ENCODE measurements at regions not wholly inside any gene's neighbourhood (a gene's known extent, or its start where the extent isn't known, plus 50 kb on each side); places are given as distances from the start of the nearest gene placed in this dataset.
"Not testable (repeated sequence)": the region's sequence is repeated elsewhere in the genome, so short reads cannot be mapped to it uniquely, and the experiment has no call there.

DNA sequence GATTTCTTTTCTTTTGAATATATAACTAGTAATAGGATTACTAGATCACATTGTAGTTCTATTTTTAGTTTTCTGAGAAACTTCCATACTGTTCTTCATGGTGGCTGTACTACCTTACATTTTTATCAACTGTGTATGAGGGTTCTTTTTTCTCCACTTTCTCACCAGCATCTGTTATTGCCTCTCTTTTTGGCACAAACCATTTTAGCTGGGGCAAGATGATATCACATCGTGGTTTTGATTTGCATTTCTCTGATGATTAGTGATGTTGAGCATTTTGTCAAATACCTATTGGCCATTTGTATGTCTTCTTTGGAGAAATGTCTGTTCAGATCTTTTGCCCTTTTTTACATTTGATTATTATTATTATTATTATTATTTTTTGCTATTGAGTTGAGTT, 86.1 kb upstream of the TCF21 start:
- ATAC-seq, result no peak

DNA sequence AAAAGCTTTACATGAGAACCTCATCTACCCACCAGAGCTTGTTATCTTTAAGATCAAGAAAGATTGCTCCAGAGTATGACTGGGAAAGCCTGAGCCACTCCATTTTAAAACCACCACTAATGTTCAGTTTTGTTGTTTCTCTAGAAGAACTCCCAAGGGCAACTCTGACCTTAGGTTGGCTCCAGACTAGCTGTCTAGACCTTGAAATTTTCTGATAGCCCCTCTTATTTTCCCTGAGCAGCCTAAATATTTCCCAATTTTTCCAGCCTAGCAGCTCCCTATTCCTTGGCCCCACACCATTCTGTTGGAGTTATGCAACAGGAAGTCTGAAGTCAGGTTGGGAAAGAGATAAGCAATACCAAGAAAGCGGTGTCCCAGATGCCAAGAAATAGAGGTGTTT, 84.6 kb upstream of the TCF21 start:
- no peak for ATAC-seq

DNA sequence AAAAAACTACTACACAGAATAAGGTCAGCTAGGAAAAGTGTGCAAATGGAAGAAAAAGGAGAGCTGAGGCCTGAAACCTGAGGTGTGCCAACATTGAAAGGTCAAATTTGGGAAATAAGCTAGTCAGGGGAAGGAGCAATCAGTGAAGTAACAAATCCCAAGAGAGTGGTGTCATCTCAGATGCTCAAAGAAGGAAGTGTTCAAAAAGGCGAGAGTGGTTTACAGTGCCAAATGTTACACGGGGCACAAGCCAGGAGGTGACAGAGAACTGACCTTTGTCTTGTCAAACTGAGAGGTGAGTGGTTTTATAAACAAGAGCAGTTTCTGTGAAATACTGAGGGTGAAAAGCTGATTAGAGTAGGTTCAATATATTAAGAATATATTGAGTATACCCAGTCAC, 83.0 kb upstream of the TCF21 start:
- ATAC-seq, result no peak

DNA sequence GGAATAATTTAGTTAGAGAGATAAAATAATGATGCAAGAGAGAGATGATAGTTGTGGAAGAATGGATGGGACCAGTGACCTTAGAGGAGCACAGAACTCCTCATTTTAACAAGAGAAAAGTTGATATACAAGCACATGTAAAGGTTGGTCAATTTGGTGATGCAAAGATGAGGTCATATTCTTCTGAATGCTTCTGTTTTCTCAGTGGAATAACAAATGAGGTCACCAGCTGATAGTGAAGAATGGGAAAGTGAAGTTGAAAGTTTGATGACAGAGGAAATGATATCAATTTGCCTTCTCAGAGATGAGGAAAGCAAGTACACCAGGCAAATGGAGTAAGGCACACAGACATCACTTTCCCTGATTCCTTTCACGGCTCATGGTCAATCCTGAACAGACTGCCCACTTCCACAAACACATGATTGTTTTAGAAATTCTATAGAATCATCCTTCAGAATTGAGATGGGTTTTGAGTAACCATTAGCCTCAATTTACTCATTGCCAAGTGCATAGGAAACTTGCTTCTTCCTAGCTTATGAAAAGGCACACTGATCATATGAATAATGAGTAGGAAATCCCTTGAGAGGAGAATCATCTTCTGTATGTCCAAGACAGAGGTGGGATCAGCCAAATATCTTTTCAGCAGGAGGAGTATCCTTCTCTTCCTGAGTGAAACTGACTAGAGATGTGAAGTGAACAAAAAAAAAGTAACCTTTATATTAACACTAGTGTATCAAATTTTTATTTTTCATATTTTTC, 82.4 kb upstream of the TCF21 start:
- ATAC-seq, result no peak

DNA sequence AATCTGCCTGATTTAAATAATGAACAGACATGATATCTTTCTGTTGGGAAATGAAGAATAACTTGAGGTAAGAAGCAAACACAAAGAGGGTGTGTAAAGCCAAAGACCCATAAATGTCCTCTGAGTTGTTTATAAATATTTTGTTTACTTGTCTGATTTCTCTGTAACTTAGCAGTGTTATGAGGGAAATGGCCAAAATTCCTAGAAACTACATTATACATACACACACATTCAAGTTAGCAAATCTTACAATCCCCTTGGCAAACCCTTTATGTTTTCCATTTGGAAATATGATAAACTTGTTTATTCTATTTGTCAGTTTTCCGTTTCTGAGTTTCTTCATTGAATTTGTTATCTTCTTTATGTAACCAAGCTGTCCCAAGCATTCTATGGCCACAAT, 81.4 kb upstream of the TCF21 start:
- no peak for ATAC-seq

DNA sequence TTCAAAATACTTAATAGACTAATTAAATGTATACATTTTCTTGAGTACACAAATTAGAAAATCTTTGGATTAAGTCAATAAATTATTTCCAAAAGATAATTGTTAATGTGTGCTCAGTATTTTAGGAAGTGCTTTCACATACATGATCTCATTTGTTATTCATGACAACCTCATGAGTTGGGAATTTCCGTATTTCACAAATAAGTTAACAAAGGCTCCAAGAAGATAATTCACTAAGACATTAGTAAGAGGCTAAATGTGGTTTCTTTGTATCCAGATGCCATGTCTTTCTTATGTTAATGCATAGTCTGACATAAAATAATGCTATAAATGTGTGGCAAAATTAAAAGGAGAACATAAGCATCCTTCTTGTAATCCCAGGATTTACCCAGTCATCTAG, 79.5 kb upstream of the TCF21 start:
- ATAC-seq, result no peak

DNA sequence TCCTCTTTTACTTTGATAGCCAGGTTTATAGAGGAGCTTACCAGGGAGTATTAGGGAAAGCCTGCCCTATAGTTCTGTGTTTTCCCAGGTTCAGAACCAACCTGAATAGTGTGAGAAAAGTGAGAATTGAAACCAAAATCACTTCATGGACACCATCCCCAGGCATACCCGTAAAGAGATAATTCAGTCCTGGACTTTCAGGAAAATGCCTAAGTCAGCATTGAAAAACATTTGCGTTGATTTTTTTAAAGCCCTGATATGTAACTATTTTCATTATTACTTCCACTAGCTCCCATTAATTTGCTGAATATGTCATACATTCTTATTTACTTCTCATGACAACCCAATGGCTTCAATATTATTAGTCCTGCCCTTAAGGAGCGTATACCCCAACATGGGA, 77.4 kb upstream of the TCF21 start:
- ATAC-seq, result no peak

DNA sequence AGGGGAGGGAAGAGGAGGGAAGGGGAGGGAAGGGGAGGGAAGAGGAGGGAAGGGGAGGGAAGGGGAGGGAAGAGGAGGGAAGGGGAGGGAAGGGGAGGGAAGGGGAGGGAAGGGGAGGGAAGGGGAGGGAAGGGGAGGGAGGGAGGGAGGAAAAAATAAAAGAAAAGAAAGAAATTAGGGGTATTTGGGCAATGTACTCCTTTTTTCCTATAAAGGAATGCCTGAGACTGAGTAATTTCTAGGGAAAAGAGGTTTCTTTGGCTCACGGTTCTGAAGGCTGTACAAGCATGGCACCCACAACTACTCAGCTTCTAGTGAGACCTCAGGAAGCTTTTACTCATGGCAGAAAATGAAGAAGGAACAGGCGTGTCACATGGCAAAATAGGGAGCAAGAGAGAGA, 76.5 kb upstream of the TCF21 start:
- not testable (repeated sequence) for ATAC-seq

DNA sequence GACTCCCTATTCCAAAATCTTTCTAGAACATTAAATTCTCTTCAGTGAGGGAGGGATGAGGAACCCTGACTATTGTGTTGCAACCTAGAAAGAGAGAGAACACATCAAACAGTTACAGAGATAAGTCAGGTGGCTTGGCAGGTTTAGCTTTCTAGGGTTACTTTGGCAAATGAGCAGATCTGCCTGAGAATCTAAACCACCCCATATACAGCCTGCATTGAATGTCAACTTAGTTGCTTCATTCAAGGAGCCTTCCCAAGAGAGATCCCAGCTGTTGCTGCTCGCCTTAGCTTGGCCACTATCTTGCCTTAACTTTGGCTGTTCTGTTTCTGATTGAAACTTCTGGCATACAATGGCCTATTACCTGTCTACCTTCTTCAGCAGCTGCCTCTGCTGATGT, 74.7 kb upstream of the TCF21 start:
- ATAC-seq, result no peak

DNA sequence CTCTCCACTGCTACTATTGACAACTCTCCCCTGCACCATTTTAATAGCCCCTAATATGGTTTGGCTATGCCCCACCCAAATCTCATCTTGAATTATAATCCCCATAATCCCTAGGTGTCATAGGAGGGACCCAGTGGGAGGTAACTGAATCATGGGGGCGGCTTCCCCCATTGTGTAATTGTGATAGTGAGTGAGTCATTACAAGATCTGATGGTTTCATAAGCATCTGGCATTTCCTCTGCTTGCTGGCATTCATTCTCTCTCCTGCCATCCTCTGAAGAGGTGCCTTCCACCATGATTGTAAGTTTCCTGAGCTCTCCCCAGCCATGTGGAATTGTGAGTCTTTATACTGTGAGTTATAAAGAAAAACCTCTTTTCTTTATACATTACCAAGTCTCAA, 74.1 kb upstream of the TCF21 start:
- no peak for ATAC-seq

DNA sequence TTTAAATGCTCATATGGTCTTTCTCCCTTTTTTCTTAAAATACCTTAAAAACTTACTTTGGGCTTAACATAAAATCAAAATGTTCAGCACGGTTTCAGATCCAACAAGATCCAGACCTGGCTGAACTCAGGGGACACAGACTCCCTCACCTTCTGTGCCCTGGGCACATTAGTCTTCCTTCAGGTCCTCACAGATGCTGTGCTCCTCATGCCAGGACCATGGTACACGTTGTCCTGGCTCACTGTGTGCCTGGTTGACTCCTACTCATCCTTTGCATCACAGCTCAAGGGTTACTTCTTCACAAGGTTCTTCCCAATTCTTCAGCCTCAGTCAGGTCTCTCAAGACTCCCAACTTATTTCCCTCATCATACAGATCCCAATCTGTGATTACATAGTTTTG, 73.6 kb upstream of the TCF21 start:
- ATAC-seq, result no peak

DNA sequence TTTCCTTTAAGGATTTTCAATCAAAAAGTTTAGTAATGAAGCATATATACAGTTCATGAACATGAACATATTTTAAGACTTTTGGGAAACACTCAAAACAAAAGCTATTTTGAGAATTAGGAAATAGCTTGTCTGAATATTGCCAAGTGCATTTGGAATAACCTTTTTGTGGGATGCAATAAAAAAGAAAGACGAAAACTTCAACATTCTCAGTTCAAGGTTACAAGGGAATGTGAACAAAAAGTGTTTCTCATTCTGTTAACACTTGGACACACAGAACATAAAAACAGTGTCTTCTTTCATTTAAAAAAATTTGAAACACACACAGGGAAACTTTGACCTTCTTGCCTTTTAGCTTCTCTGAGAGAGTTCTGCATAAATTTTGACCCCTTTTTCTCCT, 72.7 kb upstream of the TCF21 start:
- ATAC-seq, result no peak

DNA sequence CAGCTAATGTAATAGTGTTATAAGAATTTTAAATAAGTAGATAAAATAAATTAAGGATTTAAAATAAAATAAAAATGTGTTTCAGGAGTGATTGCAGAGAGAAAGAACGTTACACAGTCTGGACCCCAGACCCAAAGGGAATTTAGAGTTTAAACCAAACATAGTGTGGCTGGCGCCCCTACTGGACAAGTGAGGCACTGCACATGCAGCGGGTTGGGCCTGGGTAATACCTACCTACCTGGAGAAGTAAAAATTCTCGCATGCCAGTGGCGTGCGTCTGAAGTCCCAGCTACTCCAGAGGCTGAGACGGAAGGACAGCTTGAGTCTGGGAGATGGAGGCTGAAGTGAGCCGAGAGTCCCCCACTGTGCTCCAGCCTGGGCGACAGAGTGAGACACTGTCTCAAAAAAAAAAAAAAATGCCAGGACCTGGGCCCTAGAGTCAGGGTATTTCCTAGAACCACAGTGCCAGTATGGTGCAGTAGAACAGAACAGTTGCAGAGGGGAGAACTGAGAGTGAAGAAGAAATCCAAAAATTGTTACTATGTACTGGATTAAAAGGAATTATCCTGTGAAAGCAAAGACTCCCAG, 71.4 kb upstream of the TCF21 start:
- ATAC-seq, result no peak

DNA sequence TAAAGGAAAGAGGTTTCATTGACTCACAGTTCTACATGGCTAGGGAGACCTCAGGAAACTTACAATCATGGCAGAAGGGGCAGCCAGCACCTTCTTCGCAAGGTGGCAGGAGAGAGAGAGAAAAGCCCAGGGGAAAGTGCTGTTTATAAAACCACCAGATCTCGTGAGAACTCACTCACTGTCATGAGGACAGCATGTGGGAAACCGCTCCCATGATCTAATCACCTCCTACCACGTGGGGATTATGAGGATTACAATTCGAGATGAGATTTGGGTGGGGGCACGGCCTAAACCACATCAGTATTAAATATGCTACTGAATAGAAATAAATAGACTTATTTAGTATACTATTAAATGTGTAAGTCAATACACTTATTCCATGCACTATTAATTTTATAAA, 70.6 kb upstream of the TCF21 start:
- ATAC-seq, result no peak

DNA sequence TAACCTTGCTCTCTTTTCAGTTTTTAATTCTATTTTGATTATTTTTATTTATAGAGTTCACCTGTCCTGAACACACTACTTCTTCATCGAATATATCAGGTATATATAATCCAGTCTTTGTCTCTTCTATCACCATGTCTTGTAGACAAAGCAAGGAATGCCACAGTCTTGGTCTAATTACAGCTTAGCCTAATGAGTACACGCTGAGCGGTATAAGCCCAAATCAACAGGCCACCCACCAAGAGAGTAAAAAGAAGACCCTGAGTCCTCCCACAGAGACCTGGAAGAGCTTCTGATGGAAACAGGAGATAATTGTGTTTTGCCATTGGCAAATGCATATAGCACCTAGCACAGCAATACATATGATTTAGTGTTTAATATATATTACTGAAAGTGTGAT, 68.7 kb upstream of the TCF21 start:
- ATAC-seq, result no peak

DNA sequence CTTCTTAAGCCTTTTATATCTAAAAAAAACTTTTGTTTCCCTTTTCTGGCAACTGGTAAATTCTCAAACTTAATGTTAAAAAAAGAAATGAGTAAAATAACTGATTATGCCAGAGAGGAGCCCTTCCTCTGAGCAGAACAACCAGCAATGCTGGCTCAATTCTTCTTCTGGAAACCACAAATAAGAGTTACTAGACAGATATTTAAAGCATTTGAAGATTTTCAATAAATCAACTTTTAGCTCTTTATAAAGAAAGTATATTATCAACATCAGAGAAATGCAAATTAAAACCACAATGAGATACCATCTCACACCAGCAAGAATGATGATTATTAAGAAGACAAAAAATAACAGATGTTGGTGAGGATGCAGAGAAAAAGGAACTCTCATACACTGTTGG, 61.1 kb upstream of the TCF21 start:
- no peak for ATAC-seq

DNA sequence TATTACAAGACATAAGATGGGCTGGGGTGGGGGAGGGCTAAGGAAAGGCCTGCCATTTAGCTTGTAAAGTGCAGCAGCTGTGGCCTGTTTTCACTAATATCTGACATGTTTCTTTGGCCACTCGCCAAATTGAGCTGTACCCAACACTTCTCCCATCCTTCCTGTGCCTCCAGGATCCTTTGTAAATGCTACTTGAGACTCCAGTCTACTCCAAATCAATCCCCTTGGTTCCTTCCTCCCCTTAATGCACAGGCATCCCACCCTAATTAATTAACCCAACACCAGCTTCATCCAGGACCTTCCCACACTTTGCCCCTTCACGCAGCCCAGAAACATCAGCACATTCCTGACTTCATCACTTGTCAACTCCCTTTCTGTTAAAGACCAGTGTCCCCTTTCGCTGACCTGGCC, 55.0 kb upstream of the TCF21 start:
- no peak for ATAC-seq

DNA sequence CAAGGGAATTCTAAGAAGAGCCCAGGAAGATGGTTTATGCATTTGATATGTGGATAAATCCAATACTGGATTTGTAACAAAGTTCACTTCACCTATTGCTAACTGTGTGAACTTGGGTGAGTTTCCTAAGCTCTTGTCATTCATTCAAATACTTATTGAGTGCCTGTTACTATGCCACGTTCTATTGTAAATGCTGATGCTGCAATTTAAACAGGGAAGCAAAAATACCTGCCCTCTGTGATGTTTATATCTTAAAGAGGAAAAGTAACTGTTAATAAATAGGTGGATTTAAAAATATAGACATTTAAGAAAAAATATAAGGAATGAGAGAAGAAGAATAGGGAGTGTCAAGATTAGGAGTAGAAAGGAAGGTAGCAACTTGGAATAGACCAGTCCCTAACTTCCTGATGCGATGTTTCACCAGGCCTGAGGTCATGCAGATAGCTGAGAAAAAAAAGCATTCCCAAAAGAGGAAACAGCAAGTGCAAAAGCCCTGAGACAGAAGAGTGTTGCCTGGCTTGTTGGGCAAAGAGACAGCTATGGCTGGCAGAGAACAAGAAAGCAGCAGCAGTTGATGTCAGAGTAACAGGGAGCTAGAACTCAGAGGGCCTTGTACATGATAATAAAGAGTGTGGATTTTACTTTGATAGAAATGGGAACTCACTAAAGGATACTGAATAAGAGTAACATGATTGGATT, 54.3 kb upstream of the TCF21 start:
- no peak for ATAC-seq

DNA sequence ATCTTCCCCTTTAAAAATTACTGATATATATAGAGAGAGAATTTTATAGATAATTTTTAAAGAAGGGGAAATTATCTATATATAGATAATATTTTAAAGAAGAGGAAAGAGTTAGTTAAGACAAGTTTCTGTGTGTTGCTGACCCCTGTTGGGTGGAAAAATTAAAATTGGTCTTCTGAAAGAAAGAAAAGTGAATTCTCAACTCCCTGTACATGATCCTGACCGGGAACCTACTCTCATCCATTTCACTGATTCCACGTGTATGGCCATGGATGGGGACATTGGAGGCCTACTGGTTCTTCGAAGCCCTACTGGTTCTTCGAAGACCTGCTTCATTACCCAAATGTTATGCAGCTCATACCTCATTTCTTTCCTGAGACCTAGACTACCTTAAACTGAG, 53.0 kb upstream of the TCF21 start:
- no peak for ATAC-seq

DNA sequence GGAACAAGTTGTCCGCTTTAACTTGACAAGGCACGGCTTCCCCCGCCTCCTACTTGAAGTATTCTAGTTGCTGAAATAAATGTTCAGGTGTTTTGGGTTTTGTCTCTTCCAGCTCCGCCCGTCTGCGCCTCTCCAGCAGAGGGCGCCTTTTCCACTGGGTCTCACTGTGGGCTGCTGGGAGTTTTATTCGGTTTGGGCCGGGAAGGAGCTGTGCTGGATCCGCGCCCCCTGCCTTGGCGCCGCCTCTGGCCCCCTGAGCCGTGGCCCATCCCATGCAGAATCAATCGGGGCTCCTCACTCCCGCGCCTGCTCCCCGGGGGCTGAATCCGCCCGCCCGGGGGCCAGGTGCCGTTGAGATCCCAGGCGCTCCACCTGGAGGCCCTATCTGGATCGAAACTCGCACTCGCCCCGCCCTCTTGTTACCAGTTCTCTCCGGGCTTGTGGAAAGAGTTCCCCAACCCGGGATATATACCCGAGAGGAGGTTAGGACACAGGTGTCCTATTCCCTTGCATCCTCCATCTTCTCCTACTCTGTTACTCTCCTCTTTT, 51.0 kb upstream of the TCF21 start:
- ATAC-seq, result peak; percentile 53 to 56
